B cell (primary cell): ENCODE measurements at regions not wholly inside any gene's neighbourhood (a gene's known extent, or its start where the extent isn't known, plus 50 kb on each side); places are given as distances from the start of the nearest gene placed in this dataset.

Experiments used
- ATAC-seq: fragments of 200-7000 bp; cut with Tn5 transposase; one replicate; pipeline ENCODE4 v1.10.0; 2021; ENCODE audit warnings: low read depth, mild to moderate bottlenecking, moderate number of reproducible peaks, moderate library complexity
- CTCF ChIA-PET: fragments of 350-600 bp; sonication (Branson Sonifier 250); formaldehyde crosslinking; loops from one replicate; lab custom pipeline; 2021; ENCODE audit warnings: antibody characterized with exemption, inconsistent platforms; lab: Charles Lee
- POLR2A ChIA-PET: fragments of 350-600 bp; sonication (Branson Sonifier 250); formaldehyde crosslinking; loops from one replicate; lab custom pipeline; 2021; ENCODE audit warnings: antibody characterized with exemption; lab: Charles Lee
- DNase-seq: peaks from one replicate; pipeline ENCODE4 v3.0.0; 2013
- H2AFZ ChIP-seq: 2 replicates; pipeline ENCODE4 v1.6.1; 2012; ENCODE audit warnings: mild to moderate bottlenecking, low read depth, low read length; ENCODE audit not compliant: insufficient read depth, poor library complexity, severe bottlenecking
- H3K27ac ChIP-seq, 2 donors: 1 replicate in 1 of 2; 2 replicates in 1 of 2; pipeline ENCODE4 v1.5.1; 2012 to 2013; ENCODE audit warnings: low read length in 2 of 2, mild to moderate bottlenecking in 2 of 2, moderate library complexity in 1 of 2
- H3K27me3 ChIP-seq, 4 experiments: fragments of 200-600 bp in 1 of 4; sonication (generic) in 1 of 4; replicated peaks in 1 of 4; 1 replicate in 2 of 4; 2 replicates in 2 of 4; pipeline versions ENCODE4 v1.6.1 to v1.7.0; 2013 to 2016; ENCODE audit warnings: low read length in 3 of 4, mild to moderate bottlenecking in 2 of 4, mixed read lengths in 1 of 4, moderate library complexity in 1 of 4; ENCODE audit not compliant: insufficient read depth in 4 of 4, control insufficient read depth in 3 of 4; ENCODE audit errors: control extremely low read depth in 1 of 4
- H3K36me3 ChIP-seq, 2 experiments: replicated peaks in 1 of 2; 1 replicate in 1 of 2; 2 replicates in 1 of 2; pipeline versions ENCODE4 v1.6.1 to v1.7.1; 2013; ENCODE audit warnings: low read length in 1 of 2; ENCODE audit not compliant: insufficient read depth in 2 of 2, control insufficient read depth in 1 of 2; ENCODE audit errors: control extremely low read depth in 1 of 2, extremely low read depth in 1 of 2
- H3K4me1 ChIP-seq, 2 donors: fragments of 200-600 bp in 1 of 2; sonication (generic) in 1 of 2; 1 replicate in 1 of 2; 2 replicates in 1 of 2; pipeline versions ENCODE4 v1.5.1 to v1.6.1; 2013 to 2017; ENCODE audit warnings: low read length in 2 of 2; ENCODE audit not compliant: control insufficient read depth in 2 of 2, insufficient read depth in 2 of 2
- H3K4me2 ChIP-seq: replicated peaks from 2 replicates; pipeline ENCODE3; 2012; ENCODE audit warnings: mild to moderate bottlenecking, low read depth, low read length; ENCODE audit not compliant: poor library complexity, severe bottlenecking
- H3K4me3 ChIP-seq, 5 experiments: fragments of 200-600 bp in 1 of 5; sonication (generic) in 1 of 5; 1 replicate in 3 of 5; 2 replicates in 2 of 5; pipeline versions ENCODE4 v1.5.1 to v1.7.0; 2011 to 2016; ENCODE audit warnings: low read length in 4 of 5, mild to moderate bottlenecking in 4 of 5, low read depth in 2 of 5, control low read depth in 1 of 5, moderate library complexity in 1 of 5; ENCODE audit not compliant: insufficient read depth in 1 of 5; ENCODE audit errors: control extremely low read depth in 1 of 5, extremely low read depth in 1 of 5
- H3K79me2 ChIP-seq: fragments of 200-600 bp; sonication (generic); one replicate; pipeline ENCODE4 v1.6.0; 2016; ENCODE audit warnings: low read length; ENCODE audit not compliant: control insufficient read depth, insufficient read depth
- H3K9ac ChIP-seq: fragments of 200-600 bp; sonication (generic); 2 replicates; pipeline ENCODE4 v1.6.1; 2017; ENCODE audit warnings: mild to moderate bottlenecking, low read length, moderate library complexity
- H3K9me3 ChIP-seq, 3 donors: one replicate each; pipeline versions ENCODE4 v1.6.1 to v1.7.1; 2013; ENCODE audit warnings: low read length in 2 of 3; ENCODE audit not compliant: control insufficient read depth in 2 of 3, insufficient read depth in 1 of 3; ENCODE audit errors: control extremely low read depth in 1 of 3
- H4K20me1 ChIP-seq: 2 replicates; pipeline ENCODE4 v1.6.0; 2012; ENCODE audit warnings: mild to moderate bottlenecking, low read length; ENCODE audit not compliant: insufficient read depth, control insufficient read depth, poor library complexity, severe bottlenecking
- H3K27ac Mint-ChIP-seq: one replicate; pipeline ENCODE4 v1.8.0; 2021; ENCODE audit warnings: mixed read lengths
- H3K27me3 Mint-ChIP-seq: one replicate; pipeline ENCODE4 v1.8.0; 2021; ENCODE audit warnings: mixed read lengths
- H3K4me1 Mint-ChIP-seq: one replicate; pipeline ENCODE4 v1.8.0; 2021; ENCODE audit warnings: mixed read lengths
- H3K4me3 Mint-ChIP-seq: one replicate; pipeline ENCODE4 v1.8.0; 2021; ENCODE audit warnings: mixed read lengths
- H3K9me3 Mint-ChIP-seq: one replicate; pipeline ENCODE4 v1.8.0; 2022; ENCODE audit warnings: mixed read lengths; ENCODE audit not compliant: insufficient read depth
- CTCF ChIP-seq: fragments of 200-600 bp; IDR thresholded peaks from one replicate; pipeline ENCODE4 v1.8.0; 2022; ENCODE audit warnings: antibody characterized with exemption, mild to moderate bottlenecking
- EZH2 ChIP-seq: IDR thresholded peaks from 2 replicates; pipeline ENCODE4 v1.6.1; 2012; ENCODE audit warnings: borderline replicate concordance, low read depth, mild to moderate bottlenecking, moderate library complexity, low read length; ENCODE audit not compliant: insufficient read depth, poor library complexity, severe bottlenecking
- WGBS: methylation state at CpG from one replicate; pipeline ENCODE4 v1.1.5; 2013; ENCODE audit warnings: missing lambda C conversion rate; ENCODE audit not compliant: insufficient coverage; 5-methylcytosine and 5-hydroxymethylcytosine counted together
- intact Hi-C: fragments of 100-400 bp; cut with micrococcal nuclease; formaldehyde crosslinking; loops from one replicate; pipeline ENCODE4 v1.10.0; 2022

GRCh38 chr17:12605222-12605621 is 60.5 kb upstream of the MYOCD start:
- Mint-ChIP-seq H3K27me3 (no peaks in the 10 kb centered on the region), H3K4me1 (no peaks in the 10 kb centered on the region), H3K4me3 (no peak overlapping the region), H3K9me3 (no peaks in the 10 kb centered on the region), H3K27ac (no peak overlapping the region)
- ChIA-PET POLR2A (no interaction called here), CTCF (no interaction called here)
- intact Hi-C loops: no loop called here
- H3K4me3 ChIP-seq: no peak overlapping the region
- ATAC-seq: no peak
- no peaks in the 10 kb centered on the region for H3K27me3 ChIP-seq
- no peak overlapping the region for H3K9ac ChIP-seq
- H3K9me3 ChIP-seq: no peaks in the 10 kb centered on the region
- no peak overlapping the region for H3K4me2 ChIP-seq
- H3K36me3 ChIP-seq: no peaks in the 10 kb centered on the region
- H3K79me2 ChIP-seq: no peaks in the 10 kb centered on the region
- no peaks in the 10 kb centered on the region for H4K20me1 ChIP-seq
- no CpG with 5 or more reads among the region's 5 CpGs for WGBS
- TF ChIP-seq CTCF: no peak
- no peak for TF ChIP-seq EZH2
- no peak overlapping the region for H3K27ac ChIP-seq
- H3K4me1 ChIP-seq: no peaks in the 10 kb centered on the region
- no peak for DNase-seq
- H2AFZ ChIP-seq: no peak overlapping the region

- ATAC-seq (no peak), DNase-seq (no peak)
- Histone ChIP-seq H3K4me2 (no peak overlapping the region), H3K79me2 (no peaks in the 10 kb centered on the region), H3K27ac (no peak overlapping the region), H3K4me3 (no peak overlapping the region), H3K36me3 (no peaks in the 10 kb centered on the region), H2AFZ (no peak overlapping the region), H3K4me1 (no peaks in the 10 kb centered on the region), H3K9ac (no peak overlapping the region), H4K20me1 (no peaks in the 10 kb centered on the region), H3K9me3 (no peaks in the 10 kb centered on the region), H3K27me3 (no peaks in the 10 kb centered on the region)
- Mint-ChIP-seq H3K4me3 (no peak overlapping the region), H3K27me3 (no peaks in the 10 kb centered on the region), H3K27ac (no peak overlapping the region), H3K4me1 (no peaks in the 10 kb centered on the region), H3K9me3 (no peaks in the 10 kb centered on the region)
- ChIA-PET POLR2A (no interaction called here), CTCF (interaction anchor here (0.6 kb wide), 1 partner anchor 418 kb away, joined by 3 read pairs; no protein-coding TSS in a partner anchor)
- TF ChIP-seq CTCF (no peak), EZH2 (no peak)
- intact Hi-C loops: no loop called here
- 80% methylated on average over 2 of the region's 3 CpGs for WGBS
Measured at GRCh38 chr17:12613566-12613965, 52.1 kb upstream of the MYOCD start.
